NOMO-1 treated with dmso at 0.1 percent for 144 hours (cell line): ENCODE measurements at regions not wholly inside any gene's neighbourhood (a gene's known extent, or its start where the extent isn't known, plus 50 kb on each side); places are given as distances from the start of the nearest gene placed in this dataset.

Experiments used
- DNase-seq: peaks from one replicate; lab custom pipeline; 2025; ENCODE audit not compliant: unreplicated experiment; lab: John Stamatoyannopoulos, UW

- DNase-seq: no peak
Observed at GRCh38 chr12:47610686-47611252, 95.1 kb downstream of the RPAP3 start.

- no peak for DNase-seq
Observed at GRCh38 chr12:47609806-47610205, 96.0 kb downstream of the RPAP3 start.

- peak; percentile 18 for DNase-seq
Observed at GRCh38 chr12:47608671-47609070, 97.2 kb downstream of the RPAP3 start.

- no peak for DNase-seq
Observed at GRCh38 chr12:47604221-47604873, 101.5 kb downstream of the RPAP3 start.

- no peak for DNase-seq
Observed at GRCh38 chr12:47602949-47603558, 102.8 kb downstream of the RPAP3 start.

- DNase-seq: no peak
Observed at GRCh38 chr12:47602325-47602724, 103.5 kb downstream of the RPAP3 start.

GRCh38 chr12:47601071-47601470, 104.8 kb downstream of the RPAP3 start:
- no peak for DNase-seq

GRCh38 chr12:47591795-47592194, 114.0 kb downstream of the RPAP3 start:
- DNase-seq: peak; percentile 3

GRCh38 chr12:47591361-47591791, 114.5 kb downstream of the RPAP3 start:
- DNase-seq: no peak

- DNase-seq: no peak
Observed at GRCh38 chr12:47590771-47591360, 115.0 kb downstream of the RPAP3 start.

GRCh38 chr12:47586952-47587669, 118.7 kb downstream of the RPAP3 start:
- DNase-seq: no peak

- no peak for DNase-seq
Observed at GRCh38 chr12:47585507-47585906, 120.3 kb downstream of the RPAP3 start.

GRCh38 chr12:47578836-47579235, 127.0 kb downstream of the RPAP3 start:
- no peak for DNase-seq

GRCh38 chr12:47577206-47577989, 128.4 kb downstream of the RPAP3 start:
- no peak for DNase-seq

- no peak for DNase-seq
Observed at GRCh38 chr12:47576289-47576945, 129.4 kb downstream of the RPAP3 start.

- no peak for DNase-seq
Observed at GRCh38 chr12:47574252-47575021, 131.4 kb downstream of the RPAP3 start.

- no peak for DNase-seq
Observed at GRCh38 chr12:47573146-47573659, 132.6 kb downstream of the RPAP3 start.

GRCh38 chr12:47570151-47570550, 135.7 kb downstream of the RPAP3 start:
- no peak for DNase-seq

- no peak for DNase-seq
Observed at GRCh38 chr12:47562201-47562600, 143.6 kb downstream of the RPAP3 start.
